ENCODE measurements at regions not wholly inside any gene's neighbourhood (a gene's known extent, or its start where the extent isn't known, plus 50 kb on each side); places are given as distances from the start of the nearest gene placed in this dataset.

- H3K27me3 ChIP-seq: peaks cover 0 to 18% (median 0%) of the 10 kb centered on the region in 4 donors
- TF ChIP-seq CTCF (IDR thresholded peaks at IDR 0.05) (no peak), POLR2A (IDR thresholded peaks at IDR 0.05) (no peak)
- no peaks in the 10 kb centered on the region for H3K36me3 ChIP-seq
- no peak for DNase-seq
- 80 to 85% methylated on average over 6 of the region's 6 CpGs for WGBS, 2 donors
- H3K4me3 ChIP-seq: no peak overlapping the region
- no peaks in the 10 kb centered on the region for H3K4me1 ChIP-seq
- H3K27ac ChIP-seq: no peak overlapping the region
- intact Hi-C loops (cut with DNase I): no loop called here
- no peaks in the 10 kb centered on the region for H3K9me3 ChIP-seq
Observed at GRCh38 chr1:31497601-31498000, 78.7 kb upstream of the TINAGL1 start.

GRCh38 chr1:31498376-31499040 is 77.8 kb upstream of the TINAGL1 start:
- WGBS, 2 donors: 73 to 77% methylated on average over 9 to 10 of the region's 11 CpGs
- Histone ChIP-seq H3K4me3 (no peak overlapping the region), H3K27me3 (peaks cover 0 to 25% (median 0%) of the 10 kb centered on the region in 4 donors), H3K36me3 (no peaks in the 10 kb centered on the region), H3K4me1 (no peaks in the 10 kb centered on the region), H3K27ac (no peak overlapping the region), H3K9me3 (no peaks in the 10 kb centered on the region)
- no peak for TF ChIP-seq CTCF (IDR thresholded peaks at IDR 0.05)
- no peak for TF ChIP-seq POLR2A (IDR thresholded peaks at IDR 0.05)
- no peak for DNase-seq
- intact Hi-C loops (cut with DNase I): no loop called here

- H3K4me1 ChIP-seq: no peaks in the 10 kb centered on the region
- WGBS, 2 donors: 78 to 86% methylated on average over 3 to 4 of the region's 5 CpGs
- H3K4me3 ChIP-seq: no peak overlapping the region
- TF ChIP-seq CTCF (IDR thresholded peaks at IDR 0.05): no peak
- TF ChIP-seq POLR2A (IDR thresholded peaks at IDR 0.05): no peak
- no peaks in the 10 kb centered on the region for H3K36me3 ChIP-seq
- no peak for DNase-seq
- H3K27me3 ChIP-seq: peaks cover 0 to 40% (median 0%) of the 10 kb centered on the region in 4 donors
- H3K9me3 ChIP-seq: no peaks in the 10 kb centered on the region
- intact Hi-C loops (cut with DNase I): no loop called here
- no peak overlapping the region for H3K27ac ChIP-seq
Observed at GRCh38 chr1:31501505-31501904, 74.8 kb upstream of the TINAGL1 start.

GRCh38 chr1:31502253-31502652 is 74.1 kb upstream of the TINAGL1 start:
- H3K36me3 ChIP-seq: no peaks in the 10 kb centered on the region
- H3K4me3 ChIP-seq: no peak overlapping the region
- TF ChIP-seq POLR2A (IDR thresholded peaks at IDR 0.05) (no peak), CTCF (IDR thresholded peaks at IDR 0.05) (no peak)
- no peak overlapping the region for H3K27ac ChIP-seq
- peaks cover 0 to 47% (median 0%) of the 10 kb centered on the region in 4 donors for H3K27me3 ChIP-seq
- H3K4me1 ChIP-seq: no peaks in the 10 kb centered on the region
- intact Hi-C loops (cut with DNase I): no loop called here
- WGBS, 2 donors: 59 to 85% methylated on average over 2 of the region's 2 CpGs
- DNase-seq: no peak
- H3K9me3 ChIP-seq: no peaks in the 10 kb centered on the region

- WGBS, 2 donors: 68 to 90% methylated on average over 2 to 8 of the region's 11 CpGs
- Histone ChIP-seq H3K9me3 (no peaks in the 10 kb centered on the region), H3K27ac (no peak overlapping the region), H3K4me1 (no peaks in the 10 kb centered on the region), H3K27me3 (peaks cover 0 to 55% (median 0%) of the 10 kb centered on the region in 4 donors), H3K36me3 (no peaks in the 10 kb centered on the region), H3K4me3 (no peak overlapping the region)
- no peak for DNase-seq
- TF ChIP-seq POLR2A (IDR thresholded peaks at IDR 0.05) (no peak), CTCF (IDR thresholded peaks at IDR 0.05) (no peak)
- intact Hi-C loops (cut with DNase I): no loop called here
Observed at GRCh38 chr1:31502926-31503511, 73.3 kb upstream of the TINAGL1 start.

Measured in esophagus squamous epithelium (tissue), 5 donors.